Testis (tissue), 2 donors: ENCODE measurements at regions not wholly inside any gene's neighbourhood (a gene's known extent, or its start where the extent isn't known, plus 50 kb on each side); places are given as distances from the start of the nearest gene placed in this dataset.
"Not testable (repeated sequence)": the region's sequence is repeated elsewhere in the genome, so short reads cannot be mapped to it uniquely, and the experiment has no call there.

Experiments used
- DNase-seq: peaks from one replicate; pipeline ENCODE4 v3.0.0-alpha.2; 2019
- H3K27ac ChIP-seq, 2 donors: fragments of 200-600 bp; sonication (generic); one replicate each; pipeline ENCODE4 v1.5.1; 2019
- H3K27me3 ChIP-seq: fragments of 200-600 bp; sonication (generic); one replicate; pipeline ENCODE4 v1.5.1; 2019
- H3K36me3 ChIP-seq: fragments of 200-600 bp; sonication (generic); one replicate; pipeline ENCODE4 v1.5.1; 2017; ENCODE audit warnings: low read depth; ENCODE audit errors: missing control alignments
- H3K4me1 ChIP-seq: fragments of 200-600 bp; sonication (generic); one replicate; pipeline ENCODE4 v1.5.1; 2019
- H3K4me3 ChIP-seq, 2 donors: fragments of 200-600 bp; sonication (generic); one replicate each; pipeline ENCODE4 v1.5.1; 2017 to 2019
- H3K9me3 ChIP-seq: fragments of 200-600 bp; sonication (generic); one replicate; pipeline ENCODE4 v1.5.1; 2017
- POLR2A ChIP-seq: fragments of 450-650 bp; IDR thresholded peaks from one replicate; pipeline ENCODE4 v1.6.1; 2017; ENCODE audit warnings: antibody characterized with exemption, mild to moderate bottlenecking, moderate library complexity
- WGBS, 2 donors: methylation state at CpG; one replicate each; pipeline ENCODE4 v1.1.5; 2018; 5-methylcytosine and 5-hydroxymethylcytosine counted together
- intact Hi-C: fragments of 100-400 bp; cut with DNase I; formaldehyde crosslinking; loops from one replicate; pipeline ENCODE4 v1.15.1; 2023; ENCODE audit warnings: low total_unique reads
- TF ChIP-seq, protein P1 (sequence below), 3 experiments: fragments of 450-650 bp in 2 of 3; fragments of 200-600 bp in 1 of 3; sonication (generic) in 1 of 3; IDR thresholded peaks; one replicate each; pipeline ENCODE4 v1.5.1; 2016 to 2019; ENCODE audit warnings: antibody characterized with exemption in 3 of 3, mild to moderate bottlenecking in 2 of 3, moderate library complexity in 1 of 3

DNA sequence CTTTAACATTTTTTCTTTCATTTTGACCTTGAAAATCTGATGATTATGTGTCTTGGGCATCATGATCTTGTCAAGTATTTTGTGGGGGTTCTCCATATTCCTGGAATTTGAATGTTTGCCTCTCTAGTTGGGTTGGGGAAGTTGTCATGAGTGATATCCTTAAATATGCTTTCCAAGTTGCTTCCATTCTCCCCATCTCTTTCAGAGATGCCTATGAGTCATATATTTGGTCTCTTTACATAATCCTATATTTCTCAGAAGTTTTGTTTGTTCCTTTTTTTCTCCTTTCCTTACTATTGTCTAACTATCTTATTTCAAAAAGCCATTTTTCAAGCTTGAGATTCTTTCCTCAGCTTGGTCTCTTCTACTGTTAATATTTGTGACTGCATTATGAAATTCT, 69.0 kb upstream of the CCDC80 start:
- no peaks in the 10 kb centered on the region for H3K4me1 ChIP-seq
- TF ChIP-seq POLR2A = no peak
- TF ChIP-seq, protein P1, sequence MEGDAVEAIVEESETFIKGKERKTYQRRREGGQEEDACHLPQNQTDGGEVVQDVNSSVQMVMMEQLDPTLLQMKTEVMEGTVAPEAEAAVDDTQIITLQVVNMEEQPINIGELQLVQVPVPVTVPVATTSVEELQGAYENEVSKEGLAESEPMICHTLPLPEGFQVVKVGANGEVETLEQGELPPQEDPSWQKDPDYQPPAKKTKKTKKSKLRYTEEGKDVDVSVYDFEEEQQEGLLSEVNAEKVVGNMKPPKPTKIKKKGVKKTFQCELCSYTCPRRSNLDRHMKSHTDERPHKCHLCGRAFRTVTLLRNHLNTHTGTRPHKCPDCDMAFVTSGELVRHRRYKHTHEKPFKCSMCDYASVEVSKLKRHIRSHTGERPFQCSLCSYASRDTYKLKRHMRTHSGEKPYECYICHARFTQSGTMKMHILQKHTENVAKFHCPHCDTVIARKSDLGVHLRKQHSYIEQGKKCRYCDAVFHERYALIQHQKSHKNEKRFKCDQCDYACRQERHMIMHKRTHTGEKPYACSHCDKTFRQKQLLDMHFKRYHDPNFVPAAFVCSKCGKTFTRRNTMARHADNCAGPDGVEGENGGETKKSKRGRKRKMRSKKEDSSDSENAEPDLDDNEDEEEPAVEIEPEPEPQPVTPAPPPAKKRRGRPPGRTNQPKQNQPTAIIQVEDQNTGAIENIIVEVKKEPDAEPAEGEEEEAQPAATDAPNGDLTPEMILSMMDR (IDR thresholded peaks at IDR 0.05) = no peak
- H3K27ac ChIP-seq = no peak overlapping the region
- no peak for DNase-seq
- no peak overlapping the region for H3K4me3 ChIP-seq
- no peaks in the 10 kb centered on the region for H3K36me3 ChIP-seq
- H3K9me3 ChIP-seq = no peaks in the 10 kb centered on the region
- H3K27me3 ChIP-seq = no peaks in the 10 kb centered on the region
- intact Hi-C loops = no loop called here

DNA sequence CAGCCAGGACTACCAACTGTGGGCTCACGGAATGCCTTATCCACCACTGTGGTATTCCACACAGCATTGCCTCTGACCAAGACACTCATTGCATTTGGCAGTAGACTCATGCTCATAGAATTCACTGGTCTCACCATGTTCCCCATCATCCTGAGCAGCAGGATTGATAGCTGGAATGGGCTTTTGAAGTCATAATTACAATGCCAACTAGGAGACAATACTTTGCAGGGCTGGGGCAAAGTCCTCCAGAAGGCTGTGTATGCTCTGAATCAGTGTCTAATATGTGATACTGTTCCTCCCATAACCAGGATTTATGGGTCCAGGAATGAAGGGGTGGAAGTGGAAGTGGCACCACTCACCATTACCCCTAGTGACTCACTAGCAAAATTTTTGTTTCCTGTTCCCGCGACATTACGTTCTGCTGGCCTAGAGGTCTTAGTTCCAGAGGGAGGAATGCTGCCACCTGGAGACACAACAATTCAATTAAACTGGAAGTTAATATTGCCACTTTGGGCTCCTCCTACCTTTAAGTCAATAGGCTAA, 58.6 kb upstream of the CCDC80 start:
- intact Hi-C loops = no loop called here
- H3K4me3 ChIP-seq = no peak overlapping the region
- no peaks in the 10 kb centered on the region for H3K4me1 ChIP-seq
- H3K36me3 ChIP-seq = no peaks in the 10 kb centered on the region
- TF ChIP-seq POLR2A = no peak
- TF ChIP-seq, protein P1 (IDR thresholded peaks at IDR 0.05) = no peak
- DNase-seq = no peak
- no peaks in the 10 kb centered on the region for H3K9me3 ChIP-seq
- 68 to 71% methylated on average over 4 of the region's 4 CpGs for WGBS, 2 donors
- no peaks in the 10 kb centered on the region for H3K27me3 ChIP-seq
- H3K27ac ChIP-seq = no peak overlapping the region

DNA sequence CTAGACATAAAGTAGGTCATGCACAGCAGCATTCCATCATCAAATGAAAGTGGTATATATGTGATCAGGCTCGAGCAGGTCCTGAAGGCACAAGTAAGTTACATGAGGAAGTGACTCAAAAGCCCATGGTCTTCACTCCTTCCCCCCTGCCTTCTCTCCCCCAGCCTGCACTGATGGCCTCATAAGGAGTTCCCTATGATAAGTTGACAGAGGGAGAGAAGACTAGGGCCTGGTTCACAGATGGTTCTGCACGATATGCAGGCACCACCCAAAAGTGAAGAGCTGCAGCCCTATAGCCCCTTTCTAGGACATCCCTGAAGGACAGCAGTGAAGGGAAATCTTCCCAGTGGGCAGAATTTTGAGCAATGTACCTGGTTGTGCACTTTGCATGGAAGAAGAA, 57.5 kb upstream of the CCDC80 start:
- H3K27ac ChIP-seq, H3K36me3 ChIP-seq, DNase-seq, H3K27me3 ChIP-seq, H3K4me1 ChIP-seq, intact Hi-C loops, H3K9me3 ChIP-seq, H3K4me3 ChIP-seq: not testable (repeated sequence)
- WGBS, 2 donors = 91 to 93% methylated on average over 2 of the region's 2 CpGs

DNA sequence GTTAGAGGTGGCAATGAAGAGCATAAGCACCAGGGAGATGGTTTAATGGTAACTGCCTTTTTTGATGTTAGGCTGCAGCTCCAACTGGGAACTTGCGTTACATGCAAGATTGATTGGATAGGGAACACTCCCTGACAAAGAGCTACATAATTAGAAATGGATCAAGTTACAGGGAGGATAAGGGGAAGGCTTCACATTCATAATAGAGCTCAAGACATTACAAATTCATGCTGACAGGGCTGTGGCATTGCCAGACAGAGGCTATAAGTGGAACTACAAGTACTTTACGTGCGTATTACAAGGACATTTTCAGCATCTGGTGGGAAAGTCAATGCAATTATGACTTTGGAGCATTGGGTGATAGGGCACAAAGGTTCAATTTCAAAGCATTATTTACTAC, 55.3 kb upstream of the CCDC80 start:
- intact Hi-C loops, H3K27me3 ChIP-seq: not testable (repeated sequence)
- 29 to 56% methylated on average over 3 of the region's 3 CpGs for WGBS, 2 donors

DNA sequence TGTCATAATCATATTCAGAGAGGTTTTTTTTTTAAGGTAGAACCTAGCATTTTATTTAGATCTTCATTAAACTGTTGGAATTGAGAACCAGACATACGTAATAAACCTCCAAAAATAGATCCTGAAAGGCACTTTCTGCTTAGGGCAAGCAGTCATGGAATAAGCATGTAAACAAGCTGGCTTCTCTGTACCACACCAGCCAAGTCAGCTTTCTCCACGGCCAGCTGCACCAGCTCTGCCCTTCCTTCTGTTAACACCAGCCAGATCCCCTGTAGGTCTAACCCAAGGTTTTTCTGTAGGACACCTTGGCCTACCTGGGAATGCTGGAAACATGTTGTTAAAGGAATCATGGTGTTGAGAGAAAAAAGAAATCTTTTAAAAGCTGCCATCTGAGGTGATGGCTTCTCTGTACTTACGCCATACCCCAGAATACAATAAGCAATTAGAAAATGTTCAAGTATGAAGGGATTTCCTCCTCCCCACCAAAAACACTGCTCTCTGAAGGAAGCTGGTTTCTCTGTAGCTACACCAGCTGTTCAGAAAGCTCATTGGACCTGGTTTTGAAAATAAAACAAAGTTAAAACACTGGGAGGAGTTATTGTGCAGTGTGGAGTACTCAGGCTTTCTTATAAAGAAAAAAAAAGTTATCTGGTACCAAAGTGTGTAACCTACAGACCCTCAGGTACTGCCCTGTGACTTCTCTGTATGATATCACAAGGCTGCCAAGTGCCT, 54.6 kb upstream of the CCDC80 start:
- 67 to 76% methylated on average over 3 of the region's 3 CpGs for WGBS, 2 donors

More for the DNA sequence above, 55.3 kb upstream of the CCDC80 start:
- DNase-seq, H3K27ac ChIP-seq, H3K4me3 ChIP-seq, H3K9me3 ChIP-seq, H3K4me1 ChIP-seq, H3K36me3 ChIP-seq: not testable (repeated sequence)

DNA sequence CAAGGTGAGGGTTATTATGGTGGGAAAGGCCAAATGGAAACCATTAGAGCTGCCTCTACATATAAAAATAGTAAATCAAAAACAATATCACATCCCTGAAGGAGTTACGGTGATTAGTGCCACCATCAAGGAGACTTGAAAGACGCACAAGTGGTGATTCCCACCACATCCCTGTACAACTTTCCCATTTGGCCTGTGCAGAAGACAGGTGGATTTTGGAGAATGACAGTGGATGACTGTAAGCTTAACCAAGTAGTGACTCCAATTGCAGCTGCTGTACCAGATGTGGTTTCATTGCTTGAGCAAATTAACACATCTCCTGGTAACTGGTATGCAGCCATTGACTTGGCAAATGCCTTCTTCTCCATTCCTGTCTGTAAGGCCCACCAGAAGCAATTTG, 54.0 kb upstream of the CCDC80 start:
- H3K27me3 ChIP-seq, H3K4me1 ChIP-seq, DNase-seq, H3K27ac ChIP-seq, intact Hi-C loops, H3K36me3 ChIP-seq, H3K4me3 ChIP-seq, H3K9me3 ChIP-seq: not testable (repeated sequence)
- WGBS, 2 donors = 97 to 98% methylated on average over 2 of the region's 2 CpGs

More for the DNA sequence above, 54.6 kb upstream of the CCDC80 start:
- DNase-seq, H3K4me3 ChIP-seq, H3K9me3 ChIP-seq, H3K27me3 ChIP-seq, H3K36me3 ChIP-seq, H3K4me1 ChIP-seq, H3K27ac ChIP-seq, intact Hi-C loops: not testable (repeated sequence)

DNA sequence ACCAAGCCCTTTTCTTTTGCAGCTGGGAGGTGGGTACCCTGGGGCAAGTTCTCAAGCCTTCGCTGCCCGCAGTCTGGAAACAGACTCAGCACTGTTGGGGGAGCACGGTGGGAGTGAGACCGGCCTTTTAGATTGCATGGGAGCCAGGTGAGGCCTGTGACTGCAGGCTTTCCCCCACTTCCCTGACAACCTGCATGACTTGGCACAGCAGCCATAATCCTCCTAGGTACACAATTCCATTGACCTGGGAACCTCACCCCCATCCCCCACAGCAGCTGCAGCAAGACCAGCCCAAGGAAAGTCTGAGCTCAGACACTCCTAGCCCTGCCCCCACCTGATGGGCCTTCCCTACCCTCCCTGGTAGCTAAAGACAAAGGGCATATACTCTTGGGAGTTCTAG, 52.2 kb upstream of the CCDC80 start:
- WGBS, 2 donors = 80 to 97% methylated on average over 1 to 4 of the region's 4 CpGs
- intact Hi-C loops = no loop called here

More for the DNA sequence above, 52.2 kb upstream of the CCDC80 start:
- DNase-seq = no peak
- H3K4me3 ChIP-seq = no peak overlapping the region
- TF ChIP-seq, protein P1 (IDR thresholded peaks at IDR 0.05) = no peak
- TF ChIP-seq POLR2A = no peak
- H3K9me3 ChIP-seq = no peaks in the 10 kb centered on the region
- H3K36me3 ChIP-seq = no peaks in the 10 kb centered on the region
- no peaks in the 10 kb centered on the region for H3K27me3 ChIP-seq
- H3K27ac ChIP-seq = no peak overlapping the region
- no peaks in the 10 kb centered on the region for H3K4me1 ChIP-seq
